Esophagus squamous epithelium (tissue), 4 donors: ENCODE measurements at regions not wholly inside any gene's neighbourhood (a gene's known extent, or its start where the extent isn't known, plus 50 kb on each side); places are given as distances from the start of the nearest gene placed in this dataset.

Source experiments
- CTCF ChIP-seq, 6 experiments: fragments of 450-650 bp in 4 of 6; fragments of 200-600 bp in 2 of 6; sonication (generic) in 2 of 6; IDR thresholded peaks; one replicate each; pipeline ENCODE4 v1.5.1; 2016 to 2019; ENCODE audit warnings: antibody characterized with exemption in 6 of 6, mild to moderate bottlenecking in 4 of 6, moderate library complexity in 4 of 6
- POLR2A ChIP-seq, 4 donors: fragments of 450-650 bp; IDR thresholded peaks; one replicate each; pipeline ENCODE4 v1.6.1; 2017; ENCODE audit warnings: antibody characterized with exemption in 4 of 4, mild to moderate bottlenecking in 4 of 4, moderate library complexity in 3 of 4

- TF ChIP-seq CTCF (IDR thresholded peaks at IDR 0.05): no peak
- no peak for TF ChIP-seq POLR2A (IDR thresholded peaks at IDR 0.05)
These were observed 199.1 kb downstream of the TRIB2 start for GRCh38 chr2:12915787-12916186.
